HK-2 (cell line): ENCODE measurements at regions not wholly inside any gene's neighbourhood (a gene's known extent, or its start where the extent isn't known, plus 50 kb on each side); places are given as distances from the start of the nearest gene placed in this dataset.
A peak's percentile ranks its signal among the peaks of the same experiment; 100 is the strongest.

Experiments
- DNase-seq: peaks from one replicate; pipeline ENCODE4 v3.0.0-alpha.2; 2018; ENCODE audit not compliant: unreplicated experiment

DNA sequence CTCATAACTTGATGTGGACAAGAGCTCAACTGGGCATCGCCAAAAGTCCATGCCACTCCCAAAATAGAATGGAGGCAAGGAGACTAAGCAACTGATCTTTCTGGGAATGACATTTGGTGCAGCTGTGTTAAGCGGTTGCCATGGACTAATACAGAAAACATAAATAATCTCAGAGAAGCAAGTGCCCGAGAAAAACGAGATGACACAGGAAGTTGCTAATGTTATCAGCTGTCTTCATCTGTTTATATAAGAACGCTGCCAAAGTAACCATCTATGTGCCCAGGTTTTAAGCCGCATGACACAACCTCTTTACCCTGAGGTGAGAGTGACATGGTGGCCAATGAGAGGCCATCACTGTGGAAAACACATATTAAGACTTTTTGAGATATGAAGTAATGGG is 54.9 kb upstream of the SACS start:
- no peak for DNase-seq

DNA sequence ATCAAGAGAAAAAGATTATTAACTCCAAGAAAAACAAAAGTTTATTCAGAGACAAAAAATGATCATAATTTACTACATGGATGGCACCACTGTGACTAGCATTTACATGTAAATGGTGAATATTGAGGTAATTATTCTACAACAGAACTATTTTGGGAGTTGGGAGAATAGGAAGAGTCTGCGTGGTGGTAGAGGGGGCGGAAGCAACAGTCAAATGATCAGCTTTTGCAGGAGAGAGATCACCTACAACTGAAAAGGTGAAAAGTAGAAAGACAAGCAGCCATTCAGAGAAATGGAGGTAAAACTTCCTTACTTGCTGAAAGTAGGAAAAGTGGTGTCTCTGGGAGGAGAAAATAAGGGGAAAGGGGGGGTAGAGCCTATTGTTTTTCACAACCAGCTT is 62.8 kb upstream of the SACS start:
- DNase-seq = no peak

DNA sequence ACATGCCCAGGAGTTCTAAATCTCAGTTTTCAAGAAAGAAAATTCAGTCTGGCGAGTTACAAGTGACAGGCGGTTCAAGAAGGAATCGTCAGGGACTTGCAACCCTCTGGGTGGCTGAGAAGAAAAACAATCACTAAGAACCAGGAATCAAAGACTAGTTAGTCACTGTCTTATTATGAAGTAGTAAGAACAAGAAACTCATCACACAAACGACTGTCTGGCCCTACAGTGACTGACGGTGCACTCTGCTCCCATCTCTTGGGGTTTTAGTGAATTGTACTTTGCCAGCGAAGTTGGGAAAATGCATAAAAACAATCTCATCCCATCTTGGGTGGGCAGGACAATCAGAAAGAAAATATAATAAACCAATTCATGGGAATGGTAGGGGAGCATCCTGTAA is 63.7 kb upstream of the SACS start:
- no peak for DNase-seq

DNA sequence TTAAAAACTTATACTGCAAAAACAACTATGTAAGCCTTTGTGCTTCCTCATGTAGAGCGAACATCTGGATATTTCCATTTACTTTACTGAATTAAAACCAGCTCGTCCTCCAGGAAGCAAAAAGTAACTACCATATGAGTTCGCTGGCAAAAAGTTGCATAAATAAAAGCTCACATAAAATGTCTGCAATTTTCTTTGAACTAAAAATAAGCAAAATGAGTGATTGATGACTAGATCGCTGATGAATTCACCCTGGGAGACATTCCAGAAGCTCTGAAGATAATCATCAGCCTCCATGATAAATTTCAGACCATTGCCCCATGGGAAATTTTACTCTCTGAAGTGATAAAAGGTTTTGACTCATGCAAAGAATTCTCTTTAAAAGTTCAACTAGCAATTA is 67.3 kb upstream of the SACS start:
- no peak for DNase-seq

DNA sequence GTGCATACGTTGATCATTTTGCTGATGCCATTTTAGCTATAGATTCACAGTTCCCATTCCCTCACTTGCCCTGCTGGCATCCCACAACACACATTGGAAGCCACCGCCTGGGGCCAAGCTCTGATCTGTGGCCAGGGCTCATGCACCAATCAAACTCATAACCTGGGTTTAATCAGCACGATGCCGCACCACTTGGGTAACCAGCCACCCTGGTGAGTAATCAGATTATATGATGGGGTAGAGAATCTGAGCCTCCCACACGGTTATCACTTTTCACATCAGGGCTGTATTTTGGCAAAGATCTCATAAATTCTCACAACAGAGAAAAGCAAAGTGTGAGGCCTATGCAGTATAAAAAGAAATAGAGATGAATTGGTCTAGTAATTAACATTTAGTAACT is 66.0 kb upstream of the TNFRSF19 start:
- no peak for DNase-seq

DNA sequence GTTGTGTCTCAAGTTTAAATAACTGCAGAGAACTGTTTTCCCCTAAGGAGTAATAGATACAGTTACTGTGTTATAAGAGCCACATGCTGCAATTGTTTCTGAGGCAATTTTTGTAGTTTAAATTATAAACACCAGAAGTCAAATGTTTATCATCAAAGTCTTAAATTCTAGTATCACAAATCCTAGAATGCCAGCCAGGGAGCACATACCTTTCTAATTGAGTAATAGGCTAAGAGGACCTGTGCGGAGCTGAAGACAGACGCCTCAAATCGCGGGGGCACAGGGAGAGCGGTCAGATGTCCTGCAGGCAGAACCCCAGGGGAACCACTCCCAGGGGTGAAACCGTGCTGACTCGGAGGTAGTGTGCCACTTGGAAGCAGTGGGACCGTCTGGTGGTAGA is 65.2 kb upstream of the TNFRSF19 start:
- no peak for DNase-seq

DNA sequence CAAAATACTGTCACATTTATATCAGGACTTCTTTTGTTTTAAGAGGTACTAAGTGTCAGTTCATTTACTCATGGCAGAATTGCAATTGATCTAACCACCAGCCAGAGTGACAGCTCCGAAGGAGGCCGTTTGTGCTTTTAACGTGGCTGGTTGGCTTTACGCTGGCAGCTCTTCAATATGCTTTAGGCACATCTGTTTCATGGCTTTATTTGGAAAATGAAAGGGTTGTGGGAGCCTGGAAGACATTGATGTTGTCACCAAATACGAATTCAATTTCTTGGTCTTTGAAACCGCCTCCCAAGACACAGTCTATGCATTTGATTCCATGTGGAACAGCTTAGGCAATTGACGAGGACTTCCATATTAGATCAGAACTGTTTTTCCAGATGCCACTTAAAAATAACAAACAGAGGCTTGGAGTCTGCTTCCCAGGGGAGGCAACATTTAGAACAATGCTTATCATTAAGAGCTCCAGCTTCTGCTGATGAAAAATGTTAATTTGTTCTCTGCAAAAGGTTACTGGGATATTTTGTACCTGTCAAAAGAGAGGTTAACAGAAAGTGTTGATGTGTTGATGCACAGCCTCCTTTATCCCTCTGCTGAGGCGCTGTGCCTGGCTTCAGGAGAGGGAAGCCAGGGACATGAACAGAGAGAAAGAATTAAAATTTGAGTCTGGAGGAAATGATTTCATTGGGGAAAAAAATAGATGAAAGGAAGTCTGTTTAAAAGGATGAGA is 64.0 kb upstream of the TNFRSF19 start:
- no peak for DNase-seq

DNA sequence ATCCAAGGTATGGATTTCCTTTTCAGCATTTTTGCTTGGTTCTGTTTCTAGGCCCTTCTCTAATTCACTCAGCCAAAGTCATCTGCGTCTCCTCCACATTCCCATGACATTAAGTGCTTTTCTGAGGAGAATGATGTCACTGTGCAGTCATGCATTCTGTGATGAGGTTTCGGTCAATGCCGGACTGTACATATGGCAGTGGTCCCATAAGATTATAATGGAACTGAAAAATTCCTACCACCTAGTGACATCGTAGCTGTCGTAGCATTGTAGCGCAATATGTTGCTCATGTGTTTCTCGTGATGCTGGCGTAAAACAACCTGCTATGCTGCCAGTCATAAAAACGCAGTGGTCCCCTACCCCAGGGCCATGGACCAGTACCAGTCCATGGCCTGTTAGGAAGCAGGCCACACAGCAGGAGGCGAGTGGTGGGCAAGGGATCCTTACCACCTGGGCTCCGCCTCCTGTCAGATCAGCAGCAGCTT is 63.4 kb upstream of the TNFRSF19 start:
- DNase-seq = peak; percentile 45

DNA sequence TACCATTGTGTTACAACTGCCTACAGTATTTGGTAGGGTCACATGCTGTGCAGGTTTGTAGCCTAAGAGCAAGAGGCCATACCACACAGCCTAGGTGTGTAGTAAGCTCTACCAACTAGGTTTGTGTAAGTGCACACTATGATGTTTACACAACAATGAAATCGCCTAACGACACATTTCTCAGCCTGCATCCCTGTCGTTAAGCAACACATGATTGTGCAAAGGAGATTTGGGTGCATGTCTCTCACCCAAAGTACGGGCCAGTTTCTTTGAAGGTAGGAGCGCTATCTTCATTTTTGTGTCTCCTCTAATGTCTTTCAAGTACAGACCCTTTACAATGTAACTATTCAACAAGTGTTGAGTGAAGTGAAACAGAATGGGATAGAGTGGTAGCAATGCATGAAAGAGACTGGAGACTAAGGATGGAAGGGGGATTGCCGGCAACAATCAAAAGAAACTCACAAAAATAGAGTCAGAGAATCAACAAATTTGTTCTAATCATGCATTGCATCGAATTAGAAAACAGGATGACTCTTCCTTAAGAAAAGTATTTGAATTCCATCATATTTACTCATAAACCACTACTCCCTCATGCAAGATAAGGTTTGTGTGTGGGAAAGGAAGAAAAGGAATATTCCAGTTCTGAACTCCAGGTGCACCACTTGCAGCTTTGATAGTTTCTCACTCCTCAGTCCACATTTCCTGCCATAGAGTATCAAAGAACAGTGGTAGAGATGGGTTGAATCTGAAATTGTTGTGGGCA is 60.2 kb upstream of the TNFRSF19 start:
- no peak for DNase-seq

DNA sequence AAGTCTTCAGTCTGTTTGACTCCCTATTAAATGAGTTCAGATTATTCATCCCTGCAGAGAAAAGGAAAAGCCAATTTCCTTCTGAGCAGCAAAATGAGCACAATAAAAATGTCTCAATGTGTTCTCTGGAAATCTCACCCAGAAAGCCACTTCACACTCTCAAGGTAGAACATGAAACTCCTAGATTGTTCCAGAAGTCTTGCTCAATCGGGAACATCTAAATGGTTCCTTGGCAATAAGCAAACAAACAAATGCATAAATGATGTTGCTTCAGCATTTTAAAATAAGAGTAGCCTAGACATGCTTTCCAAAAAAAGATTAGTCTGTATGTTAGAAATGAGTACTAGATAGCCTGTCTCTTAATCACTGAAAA is 59.7 kb upstream of the TNFRSF19 start:
- DNase-seq = no peak

DNA sequence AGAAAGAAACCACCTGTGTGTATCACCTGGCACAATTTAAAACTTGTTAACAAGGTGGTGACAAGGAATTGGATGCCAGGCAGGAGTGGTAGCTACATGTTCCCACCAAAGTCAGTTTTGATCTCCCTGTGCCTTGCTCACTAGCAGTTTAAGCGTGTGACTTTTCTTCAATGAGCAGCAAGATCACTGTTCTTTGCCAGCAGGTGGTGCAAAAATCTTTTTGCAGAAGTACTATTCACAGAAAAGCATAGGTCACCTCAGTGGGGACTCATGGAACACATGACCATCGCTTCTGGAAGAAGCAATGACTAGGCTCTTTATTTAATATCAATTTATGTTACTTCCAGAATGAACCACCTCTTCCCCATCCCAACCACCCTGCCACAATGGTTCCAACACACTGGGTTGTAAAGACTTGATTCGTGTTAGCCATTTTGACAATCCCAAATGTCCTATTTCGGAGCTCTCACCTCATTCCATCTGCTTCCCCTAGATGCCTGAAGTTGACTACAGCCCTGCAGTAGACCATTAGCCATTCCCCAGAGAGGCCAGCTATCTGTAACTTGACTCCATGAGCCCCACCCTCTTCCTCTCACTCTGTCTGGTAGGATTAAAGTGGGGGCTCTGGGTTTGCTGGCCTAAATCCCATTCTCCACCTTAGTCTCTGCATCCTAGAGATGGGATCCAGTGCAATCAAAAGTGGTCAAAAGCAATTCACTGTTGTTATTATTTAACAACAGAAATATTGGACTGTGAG is 59.1 kb upstream of the TNFRSF19 start:
- DNase-seq = no peak

DNA sequence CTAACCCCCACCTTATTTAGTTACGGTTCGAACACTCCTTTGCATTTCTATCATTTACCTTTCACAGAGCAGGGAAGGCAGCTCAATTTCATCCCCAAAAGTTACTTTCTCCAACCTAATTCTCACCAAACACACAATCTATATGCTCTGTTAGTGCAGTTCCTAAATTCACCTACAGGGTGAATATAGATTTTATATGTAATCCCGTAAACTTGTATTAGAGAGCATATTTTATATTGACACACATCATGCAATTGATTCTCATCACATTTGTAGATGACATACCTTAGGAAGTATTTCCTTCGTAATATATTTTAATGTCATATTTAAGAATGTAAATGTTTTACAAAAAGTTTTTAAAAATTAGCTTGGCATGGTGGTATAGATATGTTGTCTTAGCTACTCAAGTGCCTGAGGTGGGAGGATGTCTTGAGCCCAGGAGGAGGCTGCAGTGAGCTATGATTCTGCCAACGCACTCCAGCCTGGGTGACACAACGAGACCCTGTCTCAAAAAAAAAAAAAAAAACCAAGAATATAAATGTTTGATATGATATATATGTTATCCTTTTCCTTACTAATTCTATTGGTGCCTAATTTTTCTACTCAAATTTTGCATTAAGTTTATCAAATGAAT is 57.3 kb upstream of the TNFRSF19 start:
- no peak for DNase-seq

DNA sequence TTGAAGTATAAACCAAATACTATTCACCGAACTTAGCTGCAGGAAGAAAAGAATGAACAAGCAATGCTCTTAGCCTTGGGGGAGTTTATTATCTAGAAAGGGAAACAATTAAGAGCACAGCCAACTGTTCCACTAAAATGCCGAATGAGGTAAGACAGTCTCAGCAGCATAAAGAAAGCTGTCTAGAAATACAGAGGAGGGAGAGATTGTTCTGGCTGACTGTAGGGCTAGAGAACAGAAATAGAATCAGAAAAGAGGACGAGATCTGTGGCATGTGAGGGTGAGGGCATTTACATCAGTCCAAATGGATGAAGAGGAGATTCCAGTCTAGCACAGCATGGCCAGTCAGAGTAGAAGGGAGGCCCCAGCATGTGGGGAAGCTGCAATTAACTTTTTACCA is 56.8 kb upstream of the TNFRSF19 start:
- no peak for DNase-seq

DNA sequence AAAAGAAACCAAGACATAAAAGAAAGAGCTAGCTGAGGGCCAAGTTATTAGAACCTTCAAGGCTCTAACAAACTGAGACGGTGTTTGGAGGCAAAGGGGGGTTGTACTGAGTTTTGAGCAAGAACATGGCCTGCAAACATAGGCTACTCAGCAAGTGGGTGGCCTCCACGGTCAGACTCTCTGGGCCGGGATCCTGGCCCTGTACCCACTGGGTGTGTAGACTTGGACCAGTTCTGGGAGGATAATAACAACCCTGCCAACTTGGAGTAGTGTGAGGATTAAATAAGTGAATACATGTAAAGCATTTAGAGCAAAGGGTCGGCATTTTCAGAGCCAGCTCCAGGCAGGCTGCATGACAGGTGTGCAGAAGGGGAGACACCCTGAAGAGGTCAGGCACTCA is 56.1 kb upstream of the TNFRSF19 start:
- no peak for DNase-seq

DNA sequence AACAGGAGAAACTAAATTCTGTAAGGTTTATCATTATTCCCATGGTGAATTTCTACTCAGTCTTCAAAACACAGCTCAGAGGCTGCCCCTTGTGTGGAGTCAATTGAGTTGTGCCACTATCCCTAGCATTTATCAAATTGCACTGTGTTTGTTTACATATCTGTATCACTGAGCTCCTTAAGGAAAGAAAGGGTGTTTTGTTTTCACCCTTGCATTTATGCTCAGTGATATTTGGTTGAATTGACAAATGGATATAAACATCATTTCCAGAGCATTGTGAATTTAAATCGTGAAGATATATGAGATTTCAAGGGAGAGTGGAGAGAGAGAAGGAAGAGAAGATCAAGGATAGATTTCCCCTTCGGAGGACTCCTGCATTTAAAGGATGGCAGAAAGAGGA is 55.1 kb upstream of the TNFRSF19 start:
- DNase-seq = no peak

DNA sequence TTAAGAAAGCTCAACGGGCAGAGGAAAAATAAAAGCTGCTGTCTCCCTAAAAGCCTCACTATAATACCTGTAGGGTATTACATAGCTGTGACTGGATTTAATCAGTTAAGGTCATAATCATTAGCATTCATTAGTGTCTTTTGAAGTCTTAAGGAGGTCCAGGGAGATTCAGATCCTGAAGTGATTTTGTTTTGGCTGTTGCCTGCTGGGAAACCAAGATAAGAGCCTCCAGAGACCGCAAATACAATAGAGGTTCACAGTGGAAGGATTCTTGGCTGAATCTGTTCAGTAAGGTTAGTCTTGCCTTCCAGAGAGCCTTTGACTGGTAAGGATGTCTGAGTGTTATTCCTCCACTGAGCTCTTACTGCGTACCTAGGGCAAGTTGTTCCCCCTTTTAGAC is 54.0 kb upstream of the TNFRSF19 start:
- no peak for DNase-seq

DNA sequence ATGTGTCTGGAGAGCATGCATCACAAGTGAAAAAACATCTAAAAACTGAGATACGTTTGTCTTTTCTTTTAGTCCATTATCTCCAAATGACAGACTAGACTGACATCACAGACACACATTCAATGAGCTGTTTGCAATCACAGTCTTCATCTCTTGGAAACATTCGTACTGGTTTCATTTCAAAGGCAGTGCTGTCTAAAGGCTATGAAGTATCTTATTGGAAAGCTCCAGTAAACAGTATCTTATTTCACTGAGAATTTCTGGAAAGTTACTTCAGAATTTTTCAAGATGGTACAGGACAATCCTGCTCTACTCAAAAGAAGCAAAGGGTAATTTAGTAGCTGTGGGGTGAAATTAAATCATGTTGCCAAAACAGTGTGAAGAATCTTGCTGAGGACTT is 53.5 kb upstream of the TNFRSF19 start:
- DNase-seq = no peak

DNA sequence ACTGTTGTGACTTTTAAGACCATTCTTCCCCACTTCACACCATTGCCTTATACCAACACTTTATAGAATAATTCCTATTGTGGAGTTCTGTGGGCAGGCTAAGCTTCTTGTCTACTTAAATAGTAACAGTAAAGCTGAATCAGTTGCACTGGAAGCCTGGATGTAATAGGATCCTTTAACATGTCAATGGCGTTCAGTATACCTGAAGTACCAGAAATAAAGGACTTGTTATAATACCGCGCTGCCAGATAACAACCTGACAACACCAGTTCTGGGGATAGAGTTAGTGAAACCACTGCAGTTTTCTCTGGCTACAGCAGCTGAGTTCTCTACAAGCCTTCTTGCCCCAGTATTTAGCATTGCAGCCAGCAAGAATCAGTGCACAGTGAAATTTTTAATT is 52.0 kb upstream of the TNFRSF19 start:
- no peak for DNase-seq
